Brain microvascular endothelial cell (primary cell): ENCODE measurements at regions not wholly inside any gene's neighbourhood (a gene's known extent, or its start where the extent isn't known, plus 50 kb on each side); places are given as distances from the start of the nearest gene placed in this dataset.

Experiments
- DNase-seq: peaks from one replicate; pipeline ENCODE4 v3.0.0-alpha.2; 2020
- H3K27ac ChIP-seq: fragments of 250-450 bp; sonication (Bioruptor Pico); 2 replicates; pipeline ENCODE4 v1.5.1; 2020; ENCODE audit warnings: mild to moderate bottlenecking, moderate library complexity
- H3K27me3 ChIP-seq: fragments of 250-450 bp; sonication (Bioruptor Pico); replicated peaks from 2 replicates; pipeline ENCODE4 v1.5.1; 2020; ENCODE audit warnings: mild to moderate bottlenecking
- H3K36me3 ChIP-seq: fragments of 250-450 bp; sonication (Bioruptor Pico); replicated peaks from 2 replicates; pipeline ENCODE4 v1.5.1; 2020; ENCODE audit warnings: mild to moderate bottlenecking
- H3K4me3 ChIP-seq: 2 replicates; pipeline ENCODE4 v1.5.1; 2011; ENCODE audit warnings: low read depth, mild to moderate bottlenecking, control low read depth, low read length, moderate library complexity
- in situ Hi-C: cut with HindIII; loops from 2 replicates; pipeline ENCODE4 v1.10.0; 2017; ENCODE audit warnings: low sequenced_read_pairs, low pct_ligation_motif_present
- TF ChIP-seq, protein P1 (sequence below): IDR thresholded peaks from 2 replicates; pipeline ENCODE4 v1.5.1; 2011; ENCODE audit warnings: low read depth, mild to moderate bottlenecking, moderate library complexity, low read length, control low read depth, inconsistent platforms; ENCODE audit errors: missing control alignments

DNA sequence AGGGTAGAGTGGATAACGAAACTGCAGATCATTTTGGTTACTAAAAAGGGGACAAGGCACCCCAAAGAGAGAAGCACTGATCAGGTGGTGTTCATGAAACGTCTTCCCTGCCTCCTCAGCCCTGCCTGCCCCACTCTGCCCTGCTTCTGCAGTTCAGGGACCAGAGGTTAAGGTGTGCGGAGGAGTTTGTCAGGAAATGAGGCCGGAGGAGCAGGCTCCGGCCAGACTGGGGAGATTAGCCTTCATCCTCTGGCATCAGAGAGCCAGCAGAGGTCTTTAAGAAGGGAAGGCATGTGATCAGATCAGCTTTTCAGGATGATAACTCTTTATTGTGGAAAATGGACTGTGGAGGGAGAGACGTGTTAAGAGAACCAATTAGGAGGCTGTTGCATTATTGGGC lies 291.9 kb upstream of the NR5A2 start:
- TF ChIP-seq, protein P1, sequence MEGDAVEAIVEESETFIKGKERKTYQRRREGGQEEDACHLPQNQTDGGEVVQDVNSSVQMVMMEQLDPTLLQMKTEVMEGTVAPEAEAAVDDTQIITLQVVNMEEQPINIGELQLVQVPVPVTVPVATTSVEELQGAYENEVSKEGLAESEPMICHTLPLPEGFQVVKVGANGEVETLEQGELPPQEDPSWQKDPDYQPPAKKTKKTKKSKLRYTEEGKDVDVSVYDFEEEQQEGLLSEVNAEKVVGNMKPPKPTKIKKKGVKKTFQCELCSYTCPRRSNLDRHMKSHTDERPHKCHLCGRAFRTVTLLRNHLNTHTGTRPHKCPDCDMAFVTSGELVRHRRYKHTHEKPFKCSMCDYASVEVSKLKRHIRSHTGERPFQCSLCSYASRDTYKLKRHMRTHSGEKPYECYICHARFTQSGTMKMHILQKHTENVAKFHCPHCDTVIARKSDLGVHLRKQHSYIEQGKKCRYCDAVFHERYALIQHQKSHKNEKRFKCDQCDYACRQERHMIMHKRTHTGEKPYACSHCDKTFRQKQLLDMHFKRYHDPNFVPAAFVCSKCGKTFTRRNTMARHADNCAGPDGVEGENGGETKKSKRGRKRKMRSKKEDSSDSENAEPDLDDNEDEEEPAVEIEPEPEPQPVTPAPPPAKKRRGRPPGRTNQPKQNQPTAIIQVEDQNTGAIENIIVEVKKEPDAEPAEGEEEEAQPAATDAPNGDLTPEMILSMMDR, result no peak
- H3K36me3 ChIP-seq, result no peaks in the 10 kb centered on the region
- H3K27me3 ChIP-seq, result no peaks in the 10 kb centered on the region
- in situ Hi-C loops, result no loop called here
- no peak overlapping the region for H3K27ac ChIP-seq
- DNase-seq, result no peak
- H3K4me3 ChIP-seq, result no peak overlapping the region

DNA sequence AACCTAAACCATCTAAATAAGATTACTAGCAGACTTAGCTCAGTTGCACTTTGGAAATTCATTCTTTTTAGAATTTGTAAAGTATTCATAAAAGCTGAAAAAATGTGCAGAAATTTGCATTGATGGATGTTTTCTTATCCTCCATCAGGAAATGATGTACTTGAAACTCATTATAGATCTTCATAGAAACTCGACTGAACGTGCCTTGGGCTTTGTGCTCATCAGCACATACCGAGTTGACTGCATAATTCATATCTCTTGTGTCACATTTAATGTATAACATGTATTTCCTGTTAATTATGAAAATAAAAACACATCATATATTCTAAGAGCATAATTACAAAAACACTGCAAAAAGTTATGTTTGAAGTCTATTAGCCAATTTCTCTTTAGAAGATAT lies 290.9 kb upstream of the NR5A2 start:
- Histone ChIP-seq H3K36me3 (no peaks in the 10 kb centered on the region), H3K27ac (no peak overlapping the region), H3K27me3 (no peaks in the 10 kb centered on the region), H3K4me3 (no peak overlapping the region)
- TF ChIP-seq, protein P1, result no peak
- in situ Hi-C loops, result no loop called here
- DNase-seq, result no peak

DNA sequence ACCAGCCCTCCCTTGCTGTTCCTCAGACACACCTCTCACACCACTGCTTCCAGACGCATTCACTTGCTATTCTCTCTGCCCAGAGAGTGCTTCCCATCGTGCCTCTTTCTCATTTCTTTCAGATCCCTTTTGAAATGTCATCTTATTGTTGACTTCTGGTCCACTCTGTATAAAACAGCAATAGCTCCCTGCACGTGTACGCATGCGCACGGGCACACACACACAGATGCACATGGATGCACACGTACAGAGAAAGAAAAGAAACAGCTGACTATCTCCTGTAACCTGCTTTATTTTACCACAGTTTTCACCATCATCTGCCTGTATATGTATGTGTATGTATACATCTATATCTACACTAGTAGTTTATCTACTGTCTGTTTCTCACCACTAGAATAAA lies 285.9 kb upstream of the NR5A2 start:
- no peak for DNase-seq
- TF ChIP-seq, protein P1, result no peak
- H3K27ac ChIP-seq, result no peak overlapping the region
- in situ Hi-C loops, result no loop called here
- H3K36me3 ChIP-seq, result no peaks in the 10 kb centered on the region
- no peaks in the 10 kb centered on the region for H3K27me3 ChIP-seq
- no peak overlapping the region for H3K4me3 ChIP-seq

DNA sequence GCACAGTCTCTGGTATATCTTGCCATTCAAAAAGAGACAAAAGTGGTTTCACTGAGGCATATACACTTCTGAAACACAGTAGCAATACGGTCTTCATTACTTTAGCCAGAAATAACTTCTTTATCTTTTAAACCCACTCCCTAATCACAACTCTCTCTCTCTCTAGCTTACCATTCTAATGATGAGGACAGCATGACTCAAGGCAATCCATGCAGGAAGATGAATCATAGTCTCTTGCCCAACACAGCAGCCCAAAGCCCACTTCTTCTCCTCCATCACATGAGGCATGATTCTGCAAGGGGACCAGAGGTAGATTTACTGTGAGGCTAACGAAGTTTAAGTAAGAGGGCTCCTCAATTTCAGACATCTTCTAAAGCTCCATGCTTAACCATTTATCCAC lies 285.0 kb upstream of the NR5A2 start:
- Histone ChIP-seq H3K36me3 (no peaks in the 10 kb centered on the region), H3K27me3 (no peaks in the 10 kb centered on the region), H3K27ac (peak overlapping the region; percentile 72), H3K4me3 (no peak overlapping the region)
- DNase-seq, result peak; percentile 89
- in situ Hi-C loops, result no loop called here
- TF ChIP-seq, protein P1, result no peak

DNA sequence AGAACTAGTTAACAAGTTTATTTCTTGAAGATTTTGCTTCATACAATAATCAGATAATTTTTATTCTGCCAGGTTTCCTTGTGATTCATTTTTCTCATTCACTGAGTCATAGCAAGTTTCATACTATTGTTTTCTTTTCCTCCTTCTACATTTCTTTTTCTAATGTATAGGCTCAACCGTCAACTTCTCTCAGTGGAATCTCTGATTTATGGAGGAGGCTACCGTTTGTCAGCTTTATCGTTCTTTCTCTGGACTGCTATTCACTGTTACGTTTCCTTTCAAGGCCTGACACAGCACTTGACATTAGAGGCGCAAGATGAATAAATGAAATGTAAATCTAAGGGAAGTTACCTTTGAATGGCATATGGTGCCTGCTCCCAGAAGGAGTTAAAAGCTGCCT lies 284.3 kb upstream of the NR5A2 start:
- TF ChIP-seq, protein P1, result no peak
- Histone ChIP-seq H3K4me3 (no peak overlapping the region), H3K27me3 (no peaks in the 10 kb centered on the region), H3K27ac (peak overlapping the region; percentile 72), H3K36me3 (no peaks in the 10 kb centered on the region)
- in situ Hi-C loops, result no loop called here
- no peak for DNase-seq

DNA sequence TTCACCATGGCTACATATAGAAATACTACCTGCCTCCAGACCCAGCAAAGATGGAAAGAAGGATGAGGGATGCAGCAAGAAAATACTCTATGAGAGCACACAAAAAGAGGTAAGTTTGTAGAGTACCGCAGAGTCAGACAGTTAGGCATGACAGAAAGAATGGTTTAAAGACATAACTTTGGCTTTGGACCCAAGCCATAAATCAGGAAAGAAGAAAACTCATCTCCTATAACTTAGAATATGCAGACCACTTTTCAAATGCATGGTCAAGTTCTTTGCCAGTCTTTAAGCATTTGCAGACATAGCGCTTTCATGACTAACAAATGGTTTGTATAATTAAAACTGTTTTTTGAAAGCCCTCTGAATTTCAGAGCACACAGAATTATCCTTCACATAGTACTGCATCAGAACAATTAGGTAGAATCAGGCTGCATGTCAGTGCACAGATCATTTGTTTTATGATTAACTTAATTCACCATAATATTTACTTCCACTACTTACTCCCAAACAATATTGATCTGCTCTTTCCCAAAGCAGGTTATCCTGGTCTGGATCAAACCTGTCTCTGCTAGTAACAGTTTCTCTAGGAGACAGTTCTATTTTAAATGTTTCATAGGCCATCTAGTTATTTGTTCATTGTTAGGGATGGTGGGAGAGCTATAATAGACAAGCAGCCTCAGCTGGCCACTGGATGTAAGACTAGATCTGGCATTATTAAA lies 280.7 kb upstream of the NR5A2 start:
- TF ChIP-seq, protein P1, result no peak
- in situ Hi-C loops, result no loop called here
- H3K27ac ChIP-seq, result no peak overlapping the region
- H3K27me3 ChIP-seq, result no peaks in the 10 kb centered on the region
- no peaks in the 10 kb centered on the region for H3K36me3 ChIP-seq
- DNase-seq, result no peak
- no peak overlapping the region for H3K4me3 ChIP-seq
